Activated CD8-positive, alpha-beta memory T cell treated with anti-CD3 and anti-CD28 coated beads, Interleukin-2, amount 10 ng/mL, durations not matched to agents 7 days and 5 days (primary cell): ENCODE measurements at regions not wholly inside any gene's neighbourhood (a gene's known extent, or its start where the extent isn't known, plus 50 kb on each side); places are given as distances from the start of the nearest gene placed in this dataset.

Experiments used
- ATAC-seq: fragments of 150-1000 bp; cut with Tn5 transposase; one replicate; pipeline ENCODE4 v1.10.0; 2021; ENCODE audit warnings: moderate library complexity
- CTCF ChIA-PET: fragments of 350-600 bp; sonication (Branson Sonifier 250); formaldehyde crosslinking; loops from one replicate; lab custom pipeline; 2021; ENCODE audit warnings: antibody characterized with exemption; lab: Charles Lee
- DNase-seq: peaks from one replicate; pipeline ENCODE4 v3.0.0-alpha.2; 2020
- H3K27ac Mint-ChIP-seq: one replicate; pipeline ENCODE4 v1.8.0; 2021; ENCODE audit warnings: mild to moderate bottlenecking, mixed read lengths
- H3K27me3 Mint-ChIP-seq: one replicate; pipeline ENCODE4 v1.8.0; 2021; ENCODE audit warnings: mixed read lengths
- H3K36me3 Mint-ChIP-seq: one replicate; pipeline ENCODE4 v1.8.0; 2021; ENCODE audit warnings: mild to moderate bottlenecking, mixed read lengths
- H3K4me1 Mint-ChIP-seq: one replicate; pipeline ENCODE4 v1.8.0; 2021; ENCODE audit warnings: mixed read lengths
- H3K4me3 Mint-ChIP-seq: one replicate; pipeline ENCODE4 v1.8.0; 2021; ENCODE audit warnings: mild to moderate bottlenecking, moderate library complexity, mixed read lengths
- H3K9me3 Mint-ChIP-seq: one replicate; pipeline ENCODE4 v1.8.0; 2022; ENCODE audit warnings: low read depth, mixed read lengths

- Mint-ChIP-seq H3K4me3 (no peak overlapping the region), H3K9me3 (no peaks in the 10 kb centered on the region), H3K27ac (no peak overlapping the region), H3K36me3 (no peaks in the 10 kb centered on the region), H3K27me3 (peaks cover 5% of the 10 kb centered on the region), H3K4me1 (no peaks in the 10 kb centered on the region)
- CTCF ChIA-PET, result interaction anchor here (1.3 to 1.5 kb wide), 2 partner anchors 235 to 528 kb away, joined by 3 to 4 read pairs; partner anchors contain the start of gene NCBP2L
- DNase-seq (no peak), ATAC-seq (no peak)
These were observed 86.3 kb upstream of the PRPS1 start for GRCh38 chrX:107542040-107542439.

GRCh38 chrX:107542500-107542899, 85.8 kb upstream of the PRPS1 start:
- DNase-seq, result no peak
- ATAC-seq, result no peak
- CTCF ChIA-PET, result interaction anchor here (1.3 to 1.5 kb wide), 3 partner anchors 91 to 527 kb away, joined by 3 to 4 read pairs (median 3); partner anchors contain the start of gene NCBP2L
- no peaks in the 10 kb centered on the region for H3K36me3 Mint-ChIP-seq
- no peak overlapping the region for H3K4me3 Mint-ChIP-seq
- H3K27ac Mint-ChIP-seq, result no peak overlapping the region
- no peaks in the 10 kb centered on the region for H3K4me1 Mint-ChIP-seq
- no peaks in the 10 kb centered on the region for H3K9me3 Mint-ChIP-seq
- peaks cover 3% of the 10 kb centered on the region for H3K27me3 Mint-ChIP-seq

- Mint-ChIP-seq H3K4me1 (peaks cover 4% of the 10 kb centered on the region), H3K27ac (no peak overlapping the region), H3K36me3 (no peaks in the 10 kb centered on the region), H3K9me3 (no peaks in the 10 kb centered on the region), H3K4me3 (no peak overlapping the region), H3K27me3 (no peaks in the 10 kb centered on the region)
- DNase-seq, result no peak
- CTCF ChIA-PET, result no interaction called here
- ATAC-seq, result no peak
These were observed 80.7 kb upstream of the PRPS1 start for GRCh38 chrX:107547621-107548020.

GRCh38 chrX:107548775-107549174, 79.5 kb upstream of the PRPS1 start:
- H3K36me3 Mint-ChIP-seq, result no peaks in the 10 kb centered on the region
- no peak for ATAC-seq
- H3K27ac Mint-ChIP-seq, result no peak overlapping the region
- no peaks in the 10 kb centered on the region for H3K9me3 Mint-ChIP-seq
- peaks cover 4% of the 10 kb centered on the region for H3K4me1 Mint-ChIP-seq
- CTCF ChIA-PET, result no interaction called here
- no peak overlapping the region for H3K4me3 Mint-ChIP-seq
- no peaks in the 10 kb centered on the region for H3K27me3 Mint-ChIP-seq
- no peak for DNase-seq

- no peak for DNase-seq
- no peak for ATAC-seq
- H3K4me3 Mint-ChIP-seq, result no peak overlapping the region
- CTCF ChIA-PET, result no interaction called here
- H3K9me3 Mint-ChIP-seq, result no peaks in the 10 kb centered on the region
- no peaks in the 10 kb centered on the region for H3K36me3 Mint-ChIP-seq
- peaks cover 4% of the 10 kb centered on the region for H3K4me1 Mint-ChIP-seq
- no peak overlapping the region for H3K27ac Mint-ChIP-seq
- no peaks in the 10 kb centered on the region for H3K27me3 Mint-ChIP-seq
These were observed 78.8 kb upstream of the PRPS1 start for GRCh38 chrX:107549504-107549903.

- DNase-seq (no peak), ATAC-seq (no peak)
- H3K9me3 Mint-ChIP-seq, result no peaks in the 10 kb centered on the region
- CTCF ChIA-PET, result no interaction called here
- H3K4me1 Mint-ChIP-seq, result peaks cover 4% of the 10 kb centered on the region
- no peaks in the 10 kb centered on the region for H3K27me3 Mint-ChIP-seq
- H3K4me3 Mint-ChIP-seq, result no peak overlapping the region
- no peak overlapping the region for H3K27ac Mint-ChIP-seq
- no peaks in the 10 kb centered on the region for H3K36me3 Mint-ChIP-seq
These were observed 76.8 kb upstream of the PRPS1 start for GRCh38 chrX:107551546-107551945.

- ATAC-seq (no peak), DNase-seq (no peak)
- Mint-ChIP-seq H3K27me3 (no peaks in the 10 kb centered on the region), H3K4me1 (peaks cover 10% of the 10 kb centered on the region), H3K27ac (no peak overlapping the region), H3K9me3 (no peaks in the 10 kb centered on the region), H3K36me3 (no peaks in the 10 kb centered on the region), H3K4me3 (no peak overlapping the region)
- CTCF ChIA-PET, result no interaction called here
These were observed 75.4 kb upstream of the PRPS1 start for GRCh38 chrX:107552930-107553329.

GRCh38 chrX:107556967-107557366, 71.3 kb upstream of the PRPS1 start:
- H3K27me3 Mint-ChIP-seq, result no peaks in the 10 kb centered on the region

GRCh38 chrX:107559506-107559905, 68.8 kb upstream of the PRPS1 start:
- H3K9me3 Mint-ChIP-seq, result no peaks in the 10 kb centered on the region
- H3K4me3 Mint-ChIP-seq, result no peak overlapping the region
- H3K27me3 Mint-ChIP-seq, result no peaks in the 10 kb centered on the region
- no peaks in the 10 kb centered on the region for H3K36me3 Mint-ChIP-seq
- H3K27ac Mint-ChIP-seq, result no peak overlapping the region
- CTCF ChIA-PET, result no interaction called here
- H3K4me1 Mint-ChIP-seq, result peaks cover 6% of the 10 kb centered on the region
- ATAC-seq (no peak), DNase-seq (no peak)

More at GRCh38 chrX:107556967-107557366, 71.3 kb upstream of the PRPS1 start:
- H3K27ac Mint-ChIP-seq, result no peak overlapping the region
- H3K36me3 Mint-ChIP-seq, result no peaks in the 10 kb centered on the region
- CTCF ChIA-PET, result no interaction called here
- no peaks in the 10 kb centered on the region for H3K9me3 Mint-ChIP-seq
- ATAC-seq (no peak), DNase-seq (no peak)
- peaks cover 6% of the 10 kb centered on the region for H3K4me1 Mint-ChIP-seq
- no peak overlapping the region for H3K4me3 Mint-ChIP-seq

- Mint-ChIP-seq H3K9me3 (no peaks in the 10 kb centered on the region), H3K36me3 (no peaks in the 10 kb centered on the region), H3K27ac (no peak overlapping the region), H3K4me3 (no peak overlapping the region), H3K4me1 (peaks cover 6% of the 10 kb centered on the region), H3K27me3 (no peaks in the 10 kb centered on the region)
- DNase-seq, result no peak
- CTCF ChIA-PET, result no interaction called here
- no peak for ATAC-seq
These were observed 68.3 kb upstream of the PRPS1 start for GRCh38 chrX:107560041-107560440.

- no peaks in the 10 kb centered on the region for H3K9me3 Mint-ChIP-seq
- no peak overlapping the region for H3K27ac Mint-ChIP-seq
- peaks cover 6% of the 10 kb centered on the region for H3K4me1 Mint-ChIP-seq
- H3K27me3 Mint-ChIP-seq, result no peaks in the 10 kb centered on the region
- DNase-seq (no peak), ATAC-seq (no peak)
- CTCF ChIA-PET, result no interaction called here
- H3K4me3 Mint-ChIP-seq, result no peak overlapping the region
- H3K36me3 Mint-ChIP-seq, result no peaks in the 10 kb centered on the region
These were observed 67.3 kb upstream of the PRPS1 start for GRCh38 chrX:107560980-107561379.

GRCh38 chrX:107561468-107562215, 66.7 kb upstream of the PRPS1 start:
- ATAC-seq (no peak), DNase-seq (no peak)
- H3K27ac Mint-ChIP-seq, result no peak overlapping the region
- H3K36me3 Mint-ChIP-seq, result no peaks in the 10 kb centered on the region
- H3K4me3 Mint-ChIP-seq, result no peak overlapping the region
- CTCF ChIA-PET, result no interaction called here
- H3K9me3 Mint-ChIP-seq, result no peaks in the 10 kb centered on the region
- no peaks in the 10 kb centered on the region for H3K27me3 Mint-ChIP-seq
- peaks cover 6% of the 10 kb centered on the region for H3K4me1 Mint-ChIP-seq

GRCh38 chrX:107562482-107562881, 65.8 kb upstream of the PRPS1 start:
- DNase-seq, result no peak

GRCh38 chrX:107563824-107564223, 64.5 kb upstream of the PRPS1 start:
- CTCF ChIA-PET, result no interaction called here
- Mint-ChIP-seq H3K4me1 (no peaks in the 10 kb centered on the region), H3K9me3 (no peaks in the 10 kb centered on the region), H3K27ac (no peak overlapping the region), H3K36me3 (no peaks in the 10 kb centered on the region), H3K4me3 (no peak overlapping the region), H3K27me3 (peaks cover 6% of the 10 kb centered on the region)
- ATAC-seq, result no peak
- no peak for DNase-seq

More at GRCh38 chrX:107562482-107562881, 65.8 kb upstream of the PRPS1 start:
- Mint-ChIP-seq H3K4me3 (no peak overlapping the region), H3K27ac (no peak overlapping the region), H3K9me3 (no peaks in the 10 kb centered on the region), H3K27me3 (peaks cover 3% of the 10 kb centered on the region), H3K4me1 (no peaks in the 10 kb centered on the region), H3K36me3 (no peaks in the 10 kb centered on the region)
- no peak for ATAC-seq
- CTCF ChIA-PET, result no interaction called here
